ENCODE measurements at regions not wholly inside any gene's neighbourhood (a gene's known extent, or its start where the extent isn't known, plus 50 kb on each side); places are given as distances from the start of the nearest gene placed in this dataset.
"Not testable (repeated sequence)": the region's sequence is repeated elsewhere in the genome, so short reads cannot be mapped to it uniquely, and the experiment has no call there.

GRCh38 chr6:68575765-68576439 lies 59.2 kb upstream of the ADGRB3 start:
- DNase-seq: peak in 47 of 56 donors; percentile 6 to 77 (median 53)

GRCh38 chr6:68572975-68573374 lies 62.1 kb upstream of the ADGRB3 start:
- no peak for DNase-seq

GRCh38 chr6:68572525-68572924 lies 62.6 kb upstream of the ADGRB3 start:
- peak in 2 of 56 donors; percentile 3 to 9 for DNase-seq

GRCh38 chr6:68559716-68560115 lies 75.4 kb upstream of the ADGRB3 start:
- DNase-seq: peak in 11 of 56 donors; percentile 1 to 29 (median 9)

- DNase-seq: peak in 7 of 56 donors; percentile 4 to 21 (median 16)
These were observed 76.0 kb upstream of the ADGRB3 start for GRCh38 chr6:68559070-68559469.

- DNase-seq: no peak
These were observed 88.5 kb upstream of the ADGRB3 start for GRCh38 chr6:68546620-68547019.

GRCh38 chr6:68544450-68544849 lies 90.6 kb upstream of the ADGRB3 start:
- DNase-seq: no peak

- no peak for DNase-seq
These were observed 101.7 kb upstream of the ADGRB3 start for GRCh38 chr6:68533339-68533795.

- no peak for DNase-seq
These were observed 107.4 kb upstream of the ADGRB3 start for GRCh38 chr6:68527691-68528090.

- no peak for DNase-seq
These were observed 128.2 kb upstream of the ADGRB3 start for GRCh38 chr6:68506911-68507310.

GRCh38 chr6:68502946-68503345 lies 132.1 kb upstream of the ADGRB3 start:
- DNase-seq: no peak

GRCh38 chr6:68497927-68498326 lies 137.2 kb upstream of the ADGRB3 start:
- no peak for DNase-seq

- not testable (repeated sequence) for DNase-seq
These were observed 140.2 kb upstream of the ADGRB3 start for GRCh38 chr6:68494880-68495279.

- DNase-seq: no peak
These were observed 158.5 kb upstream of the ADGRB3 start for GRCh38 chr6:68476611-68477010.

- DNase-seq: no peak
These were observed 161.5 kb upstream of the ADGRB3 start for GRCh38 chr6:68473433-68474210.

- no peak for DNase-seq
These were observed 166.7 kb upstream of the ADGRB3 start for GRCh38 chr6:68468244-68468884.

- no peak for DNase-seq
These were observed 176.6 kb upstream of the ADGRB3 start for GRCh38 chr6:68458447-68458846.

GRCh38 chr6:68447112-68447511 lies 188.0 kb upstream of the ADGRB3 start:
- no peak for DNase-seq

GRCh38 chr6:68445926-68446325 lies 189.2 kb upstream of the ADGRB3 start:
- DNase-seq: no peak

- no peak for DNase-seq
These were observed 191.4 kb upstream of the ADGRB3 start for GRCh38 chr6:68443704-68444103.

GRCh38 chr6:68427630-68428029 lies 207.5 kb upstream of the ADGRB3 start:
- DNase-seq: no peak

GRCh38 chr6:68410021-68410420 lies 225.1 kb upstream of the ADGRB3 start:
- no peak for DNase-seq

All from nucleus accumbens (tissue), 56 donors.